Prostate gland (tissue), 2 donors: ENCODE measurements at regions not wholly inside any gene's neighbourhood (a gene's known extent, or its start where the extent isn't known, plus 50 kb on each side); places are given as distances from the start of the nearest gene placed in this dataset.

Experiments
- DNase-seq: peaks from one replicate; pipeline ENCODE4 v3.0.0-alpha.2; 2019; ENCODE audit warnings: low spot score
- H3K27ac ChIP-seq, 2 donors: fragments of 200-600 bp; sonication (generic); 2 replicates each; pipeline ENCODE4 v1.5.1; 2017 to 2019
- H3K27me3 ChIP-seq: fragments of 200-600 bp; sonication (generic); replicated peaks from 2 replicates; pipeline ENCODE4 v1.5.1; 2019; ENCODE audit not compliant: insufficient read depth
- H3K36me3 ChIP-seq, 2 donors: fragments of 200-600 bp; sonication (generic); 1 replicate in 1 of 2; 2 replicates in 1 of 2; pipeline versions ENCODE4 v1.5.1 to v1.8.1; 2017 to 2019
- H3K4me1 ChIP-seq: fragments of 200-600 bp; sonication (generic); replicated peaks from 2 replicates; pipeline ENCODE4 v1.5.1; 2019
- H3K4me3 ChIP-seq, 2 donors: fragments of 200-600 bp; sonication (generic); 2 replicates each; pipeline ENCODE4 v1.5.1; 2017 to 2019
- H3K9me3 ChIP-seq: fragments of 200-600 bp; sonication (generic); 2 replicates; pipeline ENCODE4 v1.5.1; 2017
- POLR2A ChIP-seq: fragments of 450-650 bp; IDR thresholded peaks from one replicate; pipeline ENCODE4 v1.6.1; 2016; ENCODE audit warnings: antibody characterized with exemption, mild to moderate bottlenecking
- POLR2AphosphoS5 ChIP-seq: sonication (generic); formaldehyde crosslinking; IDR thresholded peaks from one replicate; pipeline ENCODE4 v1.6.1; 2017; ENCODE audit warnings: antibody characterized with exemption
- WGBS: methylation state at CpG from one replicate; pipeline ENCODE4 v1.1.5; 2018; 5-methylcytosine and 5-hydroxymethylcytosine counted together
- intact Hi-C: fragments of 100-400 bp; cut with DNase I; formaldehyde crosslinking; loops from one replicate; pipeline ENCODE4 v1.14.2; 2022
- TF ChIP-seq, protein P1 (sequence below), 4 experiments: fragments of 200-600 bp in 2 of 4; fragments of 450-650 bp in 2 of 4; sonication (generic) in 2 of 4; IDR thresholded peaks; 1 replicate in 3 of 4; 2 replicates in 1 of 4; pipeline ENCODE4 v1.5.1; 2016 to 2019; ENCODE audit warnings: antibody characterized with exemption in 4 of 4, mild to moderate bottlenecking in 2 of 4, moderate library complexity in 2 of 4

DNA sequence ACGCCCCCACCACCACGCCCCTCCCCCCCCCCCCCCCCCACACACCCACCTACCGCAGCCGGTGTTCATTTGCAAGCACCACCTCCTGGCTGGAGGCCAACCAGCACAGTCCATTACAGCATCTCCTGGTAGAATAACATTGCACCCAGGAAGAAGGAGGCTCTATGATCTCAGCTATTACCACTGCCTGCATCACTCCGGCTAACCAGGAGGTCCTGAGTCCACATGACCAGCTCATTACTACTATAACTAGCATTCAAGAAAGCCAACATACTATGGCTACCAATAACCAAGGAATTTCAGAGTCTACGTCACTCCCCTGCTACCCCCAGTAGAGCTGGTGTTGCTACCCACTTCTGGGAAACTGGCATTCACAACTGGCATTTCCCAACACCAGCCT, 81.1 kb upstream of the ALOX12 start:
- 31% methylated on average over 6 of the region's 6 CpGs for WGBS
- intact Hi-C loops: loop anchor here (5.0 kb wide), 2 partner anchors 93 to 108 kb away; partner anchors contain the start of gene BCL6B
- no peak overlapping the region for H3K27ac ChIP-seq
- H3K4me1 ChIP-seq: no peaks in the 10 kb centered on the region
- TF ChIP-seq, protein P1, sequence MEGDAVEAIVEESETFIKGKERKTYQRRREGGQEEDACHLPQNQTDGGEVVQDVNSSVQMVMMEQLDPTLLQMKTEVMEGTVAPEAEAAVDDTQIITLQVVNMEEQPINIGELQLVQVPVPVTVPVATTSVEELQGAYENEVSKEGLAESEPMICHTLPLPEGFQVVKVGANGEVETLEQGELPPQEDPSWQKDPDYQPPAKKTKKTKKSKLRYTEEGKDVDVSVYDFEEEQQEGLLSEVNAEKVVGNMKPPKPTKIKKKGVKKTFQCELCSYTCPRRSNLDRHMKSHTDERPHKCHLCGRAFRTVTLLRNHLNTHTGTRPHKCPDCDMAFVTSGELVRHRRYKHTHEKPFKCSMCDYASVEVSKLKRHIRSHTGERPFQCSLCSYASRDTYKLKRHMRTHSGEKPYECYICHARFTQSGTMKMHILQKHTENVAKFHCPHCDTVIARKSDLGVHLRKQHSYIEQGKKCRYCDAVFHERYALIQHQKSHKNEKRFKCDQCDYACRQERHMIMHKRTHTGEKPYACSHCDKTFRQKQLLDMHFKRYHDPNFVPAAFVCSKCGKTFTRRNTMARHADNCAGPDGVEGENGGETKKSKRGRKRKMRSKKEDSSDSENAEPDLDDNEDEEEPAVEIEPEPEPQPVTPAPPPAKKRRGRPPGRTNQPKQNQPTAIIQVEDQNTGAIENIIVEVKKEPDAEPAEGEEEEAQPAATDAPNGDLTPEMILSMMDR (IDR thresholded peaks at IDR 0.05): no peak
- no peak for TF ChIP-seq POLR2AphosphoS5
- no peak for TF ChIP-seq POLR2A
- no peaks in the 10 kb centered on the region for H3K36me3 ChIP-seq
- no peaks in the 10 kb centered on the region for H3K27me3 ChIP-seq
- no peak for DNase-seq
- no peak overlapping the region for H3K4me3 ChIP-seq
- H3K9me3 ChIP-seq: no peaks in the 10 kb centered on the region

DNA sequence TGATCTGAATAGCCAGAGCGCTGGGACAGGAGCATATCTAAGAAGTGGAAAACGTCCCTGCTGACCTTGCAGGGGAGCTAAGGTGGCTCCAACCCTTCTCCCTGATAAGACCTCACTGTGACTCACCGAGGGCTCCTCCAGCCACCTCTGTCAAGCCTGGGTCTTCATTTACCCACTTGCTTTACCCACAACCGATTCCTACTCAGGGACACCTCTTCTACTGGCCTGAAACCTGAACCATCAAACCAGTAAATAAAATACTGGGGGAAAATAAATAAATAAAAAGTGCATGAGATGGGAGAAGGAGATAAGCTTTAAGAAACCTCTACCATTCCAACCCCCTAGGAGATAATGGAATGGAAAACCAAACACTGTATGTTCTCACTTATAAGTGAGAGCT, 80.2 kb upstream of the ALOX12 start:
- H3K9me3 ChIP-seq: no peaks in the 10 kb centered on the region
- no peaks in the 10 kb centered on the region for H3K27me3 ChIP-seq
- no peak overlapping the region for H3K4me3 ChIP-seq
- TF ChIP-seq, protein P1 (IDR thresholded peaks at IDR 0.05): no peak
- TF ChIP-seq POLR2A: no peak
- TF ChIP-seq POLR2AphosphoS5: no peak
- no peaks in the 10 kb centered on the region for H3K4me1 ChIP-seq
- intact Hi-C loops: no loop called here
- DNase-seq: no peak
- no peaks in the 10 kb centered on the region for H3K36me3 ChIP-seq
- H3K27ac ChIP-seq: no peak overlapping the region
- WGBS: 83% methylated on average over 4 of the region's 4 CpGs

DNA sequence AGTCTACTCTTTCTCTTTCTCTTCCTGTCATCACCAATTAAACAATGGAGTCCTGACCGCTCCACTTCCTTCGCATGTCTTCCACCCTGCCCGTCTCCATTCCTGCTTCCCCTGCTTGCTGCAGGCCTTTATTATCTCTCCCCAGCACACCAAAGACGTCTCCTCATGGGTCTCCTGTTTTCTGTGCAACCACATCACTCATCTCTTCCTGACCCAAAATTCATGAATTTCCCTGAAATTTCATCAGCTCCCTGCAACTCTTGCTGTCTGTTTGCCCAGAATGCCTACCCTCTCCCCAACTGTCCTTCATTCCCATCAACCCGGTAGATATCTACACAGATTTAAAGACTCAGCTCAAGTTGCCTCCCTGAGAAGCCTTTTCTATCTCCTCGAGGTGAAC, 76.7 kb upstream of the ALOX12 start:
- Histone ChIP-seq H3K4me1 (no peaks in the 10 kb centered on the region), H3K4me3 (no peak overlapping the region), H3K9me3 (no peaks in the 10 kb centered on the region), H3K27me3 (no peaks in the 10 kb centered on the region), H3K27ac (no peak overlapping the region), H3K36me3 (no peaks in the 10 kb centered on the region)
- WGBS: 63% methylated on average over 6 of the region's 6 CpGs
- intact Hi-C loops: no loop called here
- TF ChIP-seq, protein P1 (IDR thresholded peaks at IDR 0.05): no peak
- TF ChIP-seq POLR2A (no peak), POLR2AphosphoS5 (no peak)
- DNase-seq: no peak

DNA sequence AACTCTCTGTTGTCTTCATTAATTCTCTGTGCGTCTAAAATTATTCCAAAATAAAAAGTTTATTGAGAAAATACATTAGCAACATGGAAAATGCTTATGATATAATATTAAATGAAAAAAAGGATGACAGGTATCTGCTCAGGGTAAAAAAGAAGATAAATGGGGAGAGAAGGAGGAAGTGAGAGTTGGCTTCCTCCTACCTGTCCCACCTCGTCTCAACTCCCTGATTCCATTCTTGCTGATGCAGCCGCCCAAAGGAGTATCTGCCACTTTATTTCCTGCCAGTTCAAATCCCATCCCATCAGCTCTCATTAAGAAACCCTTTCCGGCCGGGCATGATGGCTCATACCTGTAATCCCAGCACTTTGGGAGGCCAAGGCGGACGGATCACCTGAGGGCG, 72.5 kb upstream of the ALOX12 start:
- no peaks in the 10 kb centered on the region for H3K27me3 ChIP-seq
- H3K4me3 ChIP-seq: no peak overlapping the region
- H3K4me1 ChIP-seq: no peaks in the 10 kb centered on the region
- H3K9me3 ChIP-seq: no peaks in the 10 kb centered on the region
- TF ChIP-seq, protein P1 (IDR thresholded peaks at IDR 0.05): no peak
- TF ChIP-seq POLR2A (no peak), POLR2AphosphoS5 (no peak)
- intact Hi-C loops: no loop called here
- DNase-seq: no peak
- WGBS: 90% methylated on average over 8 of the region's 8 CpGs
- no peak overlapping the region for H3K27ac ChIP-seq
- no peaks in the 10 kb centered on the region for H3K36me3 ChIP-seq

DNA sequence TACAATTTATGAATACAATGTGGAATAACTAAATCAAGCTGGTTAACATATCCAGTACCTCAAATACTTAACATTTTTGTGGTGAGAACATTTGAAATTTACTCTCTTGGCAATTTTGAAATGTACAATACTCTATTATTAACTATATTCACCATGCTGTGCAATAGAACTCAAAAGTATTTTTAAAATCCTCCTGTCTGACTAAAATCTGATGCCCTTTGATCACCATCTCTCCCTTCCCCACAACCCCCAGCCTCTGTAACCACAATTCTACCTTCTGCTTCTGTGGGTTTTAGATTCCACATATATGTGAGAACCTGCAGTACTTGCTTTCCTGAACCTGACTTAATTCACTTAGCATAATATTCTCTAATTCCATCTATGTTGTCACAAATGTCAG, 71.6 kb upstream of the ALOX12 start:
- Histone ChIP-seq H3K36me3 (no peaks in the 10 kb centered on the region), H3K9me3 (no peaks in the 10 kb centered on the region), H3K4me1 (no peaks in the 10 kb centered on the region), H3K27ac (no peak overlapping the region), H3K4me3 (no peak overlapping the region), H3K27me3 (no peaks in the 10 kb centered on the region)
- TF ChIP-seq POLR2AphosphoS5 (no peak), POLR2A (no peak)
- TF ChIP-seq, protein P1 (IDR thresholded peaks at IDR 0.05): no peak
- no peak for DNase-seq
- intact Hi-C loops: no loop called here
